Hepatocyte (in vitro differentiated cells): ENCODE measurements at regions not wholly inside any gene's neighbourhood (a gene's known extent, or its start where the extent isn't known, plus 50 kb on each side); places are given as distances from the start of the nearest gene placed in this dataset.
A peak's percentile ranks its signal among the peaks of the same experiment; 100 is the strongest.

Experiments used
- CTCF ChIP-seq: fragments of 200-600 bp; sonication (generic); IDR thresholded peaks from 2 replicates; pipeline ENCODE4 v1.5.1; 2016; ENCODE audit warnings: antibody characterized with exemption, mild to moderate bottlenecking; ENCODE audit not compliant: poor library complexity
- EZH2 ChIP-seq: fragments of 200-600 bp; sonication (generic); IDR thresholded peaks from 2 replicates; pipeline ENCODE4 v1.6.1; 2016; ENCODE audit warnings: antibody characterized with exemption, mild to moderate bottlenecking, borderline replicate concordance

- TF ChIP-seq CTCF (peak; percentile 44), EZH2 (no peak)
Measured at GRCh38 chr22:35140879-35141745, 75.2 kb downstream of the ISX start.
